Progenitor cell of endocrine pancreas (in vitro differentiated cells): ENCODE measurements at regions not wholly inside any gene's neighbourhood (a gene's known extent, or its start where the extent isn't known, plus 50 kb on each side); places are given as distances from the start of the nearest gene placed in this dataset.
"Not testable (repeated sequence)": the region's sequence is repeated elsewhere in the genome, so short reads cannot be mapped to it uniquely, and the experiment has no call there.

ENCODE experiments used
- DNase-seq: peaks from one replicate; pipeline ENCODE4 v3.0.0; 2021; ENCODE audit warnings: low spot score; ENCODE audit not compliant: unreplicated experiment
- H3K27ac Mint-ChIP-seq: 2 replicates; pipeline ENCODE4 v1.8.0; 2021; ENCODE audit warnings: mild to moderate bottlenecking, moderate library complexity, mixed read lengths
- H3K27me3 Mint-ChIP-seq: 2 replicates; pipeline ENCODE4 v1.8.0; 2021; ENCODE audit warnings: mixed read lengths
- H3K36me3 Mint-ChIP-seq: 2 replicates; pipeline ENCODE4 v1.8.0; 2022; ENCODE audit warnings: mixed read lengths; ENCODE audit not compliant: insufficient read depth
- H3K4me1 Mint-ChIP-seq: 2 replicates; pipeline ENCODE4 v1.8.0; 2021; ENCODE audit warnings: low read depth, mixed read lengths
- H3K4me3 Mint-ChIP-seq: 2 replicates; pipeline ENCODE4 v1.8.0; 2021; ENCODE audit warnings: low read depth, mild to moderate bottlenecking, moderate library complexity, mixed read lengths
- H3K9me3 Mint-ChIP-seq: 2 replicates; pipeline ENCODE4 v1.8.0; 2021; ENCODE audit warnings: low read depth, mixed read lengths
- TF ChIP-seq, protein P1 (sequence below): fragments of 200-600 bp; sonication (generic); IDR thresholded peaks from one replicate; pipeline ENCODE4 v1.5.0; 2021; ENCODE audit warnings: antibody characterized with exemption, mild to moderate bottlenecking; ENCODE audit not compliant: unreplicated experiment

DNA sequence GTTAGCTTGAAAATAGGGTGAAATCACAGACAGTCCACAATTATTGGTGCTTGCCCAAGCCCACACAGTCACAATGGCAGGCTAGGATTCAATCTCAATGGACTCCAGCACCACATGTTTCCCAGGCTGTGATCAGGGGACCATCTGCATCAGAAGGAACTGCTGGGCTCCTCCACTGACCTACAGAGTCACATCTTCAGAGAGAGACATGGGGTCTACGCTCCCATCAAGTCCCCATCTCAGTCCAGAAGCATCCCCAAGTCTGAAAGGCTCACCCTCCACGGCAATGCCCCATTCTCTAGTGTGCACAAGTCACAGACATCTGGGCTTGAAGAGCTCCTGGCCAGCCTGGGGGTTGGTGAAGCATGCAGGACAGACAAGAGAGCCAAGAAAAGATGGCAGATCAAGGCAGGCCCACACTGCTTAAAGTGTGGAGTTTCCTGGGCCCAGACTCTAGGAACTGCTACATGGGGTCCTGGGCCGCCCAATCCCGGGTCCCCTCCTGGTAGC lies 262.5 kb downstream of the NPHP4 start:
- no peak for DNase-seq
- Mint-ChIP-seq H3K4me1 (peaks cover 22% of the 10 kb centered on the region), H3K27me3 (peaks cover 14% of the 10 kb centered on the region), H3K4me3 (no peak overlapping the region), H3K36me3 (no peaks in the 10 kb centered on the region), H3K27ac (peak overlapping the region; percentile 79), H3K9me3 (no peaks in the 10 kb centered on the region)
- TF ChIP-seq, protein P1, sequence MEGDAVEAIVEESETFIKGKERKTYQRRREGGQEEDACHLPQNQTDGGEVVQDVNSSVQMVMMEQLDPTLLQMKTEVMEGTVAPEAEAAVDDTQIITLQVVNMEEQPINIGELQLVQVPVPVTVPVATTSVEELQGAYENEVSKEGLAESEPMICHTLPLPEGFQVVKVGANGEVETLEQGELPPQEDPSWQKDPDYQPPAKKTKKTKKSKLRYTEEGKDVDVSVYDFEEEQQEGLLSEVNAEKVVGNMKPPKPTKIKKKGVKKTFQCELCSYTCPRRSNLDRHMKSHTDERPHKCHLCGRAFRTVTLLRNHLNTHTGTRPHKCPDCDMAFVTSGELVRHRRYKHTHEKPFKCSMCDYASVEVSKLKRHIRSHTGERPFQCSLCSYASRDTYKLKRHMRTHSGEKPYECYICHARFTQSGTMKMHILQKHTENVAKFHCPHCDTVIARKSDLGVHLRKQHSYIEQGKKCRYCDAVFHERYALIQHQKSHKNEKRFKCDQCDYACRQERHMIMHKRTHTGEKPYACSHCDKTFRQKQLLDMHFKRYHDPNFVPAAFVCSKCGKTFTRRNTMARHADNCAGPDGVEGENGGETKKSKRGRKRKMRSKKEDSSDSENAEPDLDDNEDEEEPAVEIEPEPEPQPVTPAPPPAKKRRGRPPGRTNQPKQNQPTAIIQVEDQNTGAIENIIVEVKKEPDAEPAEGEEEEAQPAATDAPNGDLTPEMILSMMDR, result no peak

DNA sequence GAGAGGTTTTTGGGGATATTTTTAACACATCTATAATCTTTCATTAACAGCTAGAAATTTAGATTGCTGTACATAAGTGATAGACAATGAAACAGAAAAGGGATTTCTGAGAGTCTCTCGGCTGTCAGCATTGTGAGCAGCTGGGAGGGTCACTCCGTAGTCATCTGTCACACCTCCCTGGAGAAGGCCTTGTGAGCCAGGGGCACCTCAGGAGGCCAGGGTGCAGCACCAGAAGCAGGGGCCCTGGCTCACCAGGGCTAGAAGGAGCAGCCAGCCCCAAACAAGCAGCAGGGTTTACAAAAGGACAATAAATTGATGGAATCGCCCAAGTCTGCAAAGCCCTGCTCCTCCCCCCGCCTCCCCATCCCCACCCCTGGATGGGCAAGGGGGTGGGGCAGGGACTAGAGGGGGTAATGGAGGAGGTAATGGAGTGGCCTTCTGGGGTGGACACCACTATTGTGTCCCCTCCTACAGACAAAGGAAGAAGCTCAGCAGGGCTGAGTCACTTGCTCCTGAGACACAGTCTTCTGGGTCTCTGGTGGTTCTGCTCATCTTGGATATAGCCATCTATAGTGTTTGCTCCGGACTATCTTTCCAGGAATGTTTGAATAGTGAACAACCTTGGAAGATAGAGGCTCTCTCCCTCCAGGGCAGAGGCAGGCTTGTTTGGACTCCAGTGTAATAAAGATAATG lies 263.4 kb downstream of the NPHP4 start:
- TF ChIP-seq, protein P1, result no peak
- peaks cover 10% of the 10 kb centered on the region for H3K27me3 Mint-ChIP-seq
- H3K4me3 Mint-ChIP-seq, result no peak overlapping the region
- no peak for DNase-seq
- no peaks in the 10 kb centered on the region for H3K36me3 Mint-ChIP-seq
- no peaks in the 10 kb centered on the region for H3K9me3 Mint-ChIP-seq
- peak overlapping the region; percentile 4 for H3K27ac Mint-ChIP-seq
- H3K4me1 Mint-ChIP-seq, result peaks cover 22% of the 10 kb centered on the region

- Mint-ChIP-seq H3K27me3 (peaks cover 7% of the 10 kb centered on the region), H3K36me3 (no peaks in the 10 kb centered on the region), H3K27ac (no peak overlapping the region), H3K9me3 (peaks cover 5% of the 10 kb centered on the region), H3K4me1 (peaks cover 22% of the 10 kb centered on the region), H3K4me3 (no peak overlapping the region)
- no peak for DNase-seq
- TF ChIP-seq, protein P1, result no peak
These were observed 264.2 kb downstream of the NPHP4 start for GRCh38 chr1:5727871-5728643.

DNA sequence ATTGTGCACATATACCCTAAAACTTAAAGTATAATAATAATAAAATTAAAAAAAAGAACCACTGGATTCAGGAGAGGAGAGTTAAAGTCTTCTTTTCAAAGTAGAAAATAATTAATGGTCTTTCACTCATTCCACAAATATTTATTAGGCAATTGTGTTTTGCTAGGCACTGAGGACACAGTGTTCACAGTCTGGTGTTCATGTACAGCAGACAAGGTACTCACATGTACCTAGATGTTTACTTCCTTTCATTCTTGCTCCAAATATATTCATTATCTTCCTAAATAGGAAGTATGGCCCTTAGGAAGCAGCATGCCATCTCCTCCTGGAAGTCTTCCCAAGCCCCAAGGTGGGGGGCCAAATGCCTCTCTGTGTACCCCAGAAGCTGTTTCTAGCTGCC lies 265.0 kb downstream of the NPHP4 start:
- TF ChIP-seq, protein P1, result no peak
- DNase-seq, result no peak
- H3K9me3 Mint-ChIP-seq, result peaks cover 6% of the 10 kb centered on the region
- H3K36me3 Mint-ChIP-seq, result no peaks in the 10 kb centered on the region
- H3K4me3 Mint-ChIP-seq, result no peak overlapping the region
- peaks cover 7% of the 10 kb centered on the region for H3K27me3 Mint-ChIP-seq
- H3K27ac Mint-ChIP-seq, result no peak overlapping the region
- peaks cover 22% of the 10 kb centered on the region for H3K4me1 Mint-ChIP-seq

DNA sequence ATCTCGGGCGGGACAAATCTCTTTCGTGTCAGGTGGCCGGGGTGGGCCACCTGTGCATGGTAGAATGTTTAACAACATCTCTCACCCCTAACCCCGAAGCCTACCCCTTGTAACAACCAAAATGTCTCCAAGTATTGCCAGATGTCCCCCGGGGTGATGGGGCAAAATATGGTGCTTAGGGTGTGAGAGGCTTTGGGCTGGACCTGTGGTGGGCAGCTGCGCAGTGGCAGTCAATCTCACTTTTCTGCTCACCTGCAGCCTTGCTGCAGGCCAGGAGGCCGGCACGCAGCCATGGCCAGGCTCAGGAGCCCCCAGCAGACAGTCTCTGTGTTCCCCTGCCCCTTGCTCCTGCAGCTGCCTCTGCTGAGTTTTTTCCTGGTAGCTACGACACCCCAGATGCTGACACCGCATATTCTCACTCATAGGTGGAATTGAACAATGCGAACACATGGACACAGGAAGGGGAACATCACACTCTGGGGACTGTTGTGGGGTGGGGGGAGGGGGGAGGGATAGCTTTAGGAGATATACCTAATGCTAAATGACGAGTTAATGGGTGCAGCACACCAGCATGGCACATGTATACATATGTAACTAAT lies 265.5 kb downstream of the NPHP4 start:
- peaks cover 22% of the 10 kb centered on the region for H3K4me1 Mint-ChIP-seq
- H3K9me3 Mint-ChIP-seq, H3K36me3 Mint-ChIP-seq, DNase-seq, H3K27ac Mint-ChIP-seq, H3K4me3 Mint-ChIP-seq, H3K27me3 Mint-ChIP-seq: not testable (repeated sequence)
